HG02840 (cell line): ENCODE measurements at regions not wholly inside any gene's neighbourhood (a gene's known extent, or its start where the extent isn't known, plus 50 kb on each side); places are given as distances from the start of the nearest gene placed in this dataset.

Experiments
- ATAC-seq: cut with Tn5 transposase; IDR thresholded peaks from one replicate; pipeline ENCODE4 v1.9.1; 2021; ENCODE audit warnings: mild to moderate bottlenecking, moderate library complexity, moderate number of reproducible peaks; ENCODE audit not compliant: unreplicated experiment, low FRiP score

DNA sequence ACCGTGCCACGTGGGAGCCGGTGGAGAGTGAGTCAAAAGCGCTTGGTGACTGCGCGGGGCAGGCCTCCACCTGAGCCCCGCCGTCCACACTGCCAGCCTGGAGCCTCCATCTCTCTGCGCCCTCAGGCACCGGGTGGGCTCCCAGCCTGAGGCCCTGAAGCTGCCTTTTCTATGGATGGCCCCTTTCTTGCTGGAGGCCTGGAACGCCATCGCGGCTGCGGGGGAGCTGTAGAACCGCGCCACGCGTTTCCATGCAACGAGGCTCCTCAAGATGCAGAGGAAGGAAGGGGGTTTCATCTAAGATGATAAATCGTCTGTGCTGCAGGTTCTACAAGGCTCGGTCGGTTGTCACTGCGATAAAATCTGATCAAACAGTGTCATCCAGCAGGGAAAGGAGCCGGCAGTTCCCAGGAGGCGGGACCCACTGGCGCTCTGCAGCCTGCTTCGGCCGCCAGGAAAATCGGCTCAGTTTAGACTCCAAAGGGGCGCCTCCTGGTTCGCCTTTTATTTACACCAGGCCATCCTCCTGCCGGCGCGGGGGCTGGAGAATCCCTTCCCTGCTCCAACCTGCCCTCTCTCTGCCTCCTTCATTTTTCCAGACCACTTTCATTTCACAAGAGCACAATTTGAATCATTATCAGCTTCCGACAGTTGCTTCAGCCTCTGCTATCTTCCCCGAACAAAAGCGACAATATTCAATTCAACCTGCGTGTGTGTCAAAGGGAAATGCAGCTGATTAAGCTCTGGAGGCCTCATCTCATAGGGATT is 624.4 kb downstream of the BRD1 start:
- no peak for ATAC-seq

DNA sequence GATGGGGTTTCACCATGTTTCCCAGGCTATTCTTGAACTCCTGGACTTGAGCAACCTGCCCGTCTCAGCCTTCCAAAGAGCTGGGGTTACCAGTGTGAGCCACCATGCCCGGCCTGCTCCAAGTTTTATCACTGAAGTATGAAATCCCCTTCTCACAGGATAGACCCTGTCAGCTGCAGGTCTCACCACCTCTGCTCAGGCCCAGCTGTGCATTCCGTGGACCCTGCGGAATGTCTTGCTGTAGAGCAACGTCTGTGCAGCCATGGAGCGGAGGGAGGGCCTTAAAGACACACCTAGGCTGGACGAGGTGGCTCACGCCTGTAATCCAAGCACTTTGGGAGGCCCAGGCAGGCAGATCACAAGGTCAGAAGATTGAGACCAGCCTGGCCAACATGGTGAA is 625.4 kb downstream of the BRD1 start:
- ATAC-seq = no peak

DNA sequence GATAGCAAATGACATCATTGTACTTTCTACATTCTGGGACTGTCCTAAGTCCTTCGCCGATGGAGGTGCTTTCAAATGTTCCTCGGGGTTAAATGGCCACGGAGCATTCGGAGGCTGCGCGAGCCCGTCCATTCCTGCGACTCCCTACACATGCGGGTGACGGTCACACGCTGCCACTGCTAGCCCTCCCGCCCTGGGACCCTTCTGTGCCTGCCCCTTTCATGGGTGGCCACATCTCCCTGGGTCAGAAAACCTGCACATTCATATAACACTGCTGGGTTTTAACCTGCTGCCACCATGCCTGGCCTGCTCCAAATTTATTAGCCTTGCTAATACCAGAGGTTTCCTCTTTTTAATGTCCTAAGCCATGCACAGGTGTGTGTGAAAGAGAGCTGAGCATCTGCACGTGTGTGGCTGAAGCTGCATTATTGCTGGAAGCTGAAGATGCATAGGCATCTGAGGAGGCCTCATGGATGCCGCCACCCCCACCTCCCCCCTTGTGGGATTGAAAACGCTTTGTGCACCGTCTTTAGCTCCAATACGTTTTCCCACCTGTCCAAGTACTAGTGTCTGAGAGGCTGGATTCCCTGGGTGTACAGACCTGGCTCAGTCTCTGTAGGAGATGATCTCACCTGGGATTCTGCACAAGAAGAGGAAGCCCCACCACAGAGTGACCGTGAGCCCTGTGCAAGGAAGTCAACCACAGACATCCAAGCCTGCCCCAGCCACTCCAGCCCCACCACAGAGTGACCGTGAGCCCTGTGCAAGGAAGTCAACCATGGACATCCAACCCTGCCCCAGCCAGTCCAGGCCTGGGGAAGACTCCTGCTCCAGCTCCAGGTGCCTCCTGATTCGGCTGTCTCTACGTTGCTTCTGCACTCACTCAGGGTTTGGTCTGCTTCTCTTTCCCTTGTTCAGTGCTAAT is 626.4 kb downstream of the BRD1 start:
- ATAC-seq = no peak

- ATAC-seq = no peak
Measured at GRCh38 chr22:49199224-49199623, 628.4 kb downstream of the BRD1 start.

GRCh38 chr22:49198705-49199084 is 629.0 kb downstream of the BRD1 start:
- ATAC-seq = no peak

DNA sequence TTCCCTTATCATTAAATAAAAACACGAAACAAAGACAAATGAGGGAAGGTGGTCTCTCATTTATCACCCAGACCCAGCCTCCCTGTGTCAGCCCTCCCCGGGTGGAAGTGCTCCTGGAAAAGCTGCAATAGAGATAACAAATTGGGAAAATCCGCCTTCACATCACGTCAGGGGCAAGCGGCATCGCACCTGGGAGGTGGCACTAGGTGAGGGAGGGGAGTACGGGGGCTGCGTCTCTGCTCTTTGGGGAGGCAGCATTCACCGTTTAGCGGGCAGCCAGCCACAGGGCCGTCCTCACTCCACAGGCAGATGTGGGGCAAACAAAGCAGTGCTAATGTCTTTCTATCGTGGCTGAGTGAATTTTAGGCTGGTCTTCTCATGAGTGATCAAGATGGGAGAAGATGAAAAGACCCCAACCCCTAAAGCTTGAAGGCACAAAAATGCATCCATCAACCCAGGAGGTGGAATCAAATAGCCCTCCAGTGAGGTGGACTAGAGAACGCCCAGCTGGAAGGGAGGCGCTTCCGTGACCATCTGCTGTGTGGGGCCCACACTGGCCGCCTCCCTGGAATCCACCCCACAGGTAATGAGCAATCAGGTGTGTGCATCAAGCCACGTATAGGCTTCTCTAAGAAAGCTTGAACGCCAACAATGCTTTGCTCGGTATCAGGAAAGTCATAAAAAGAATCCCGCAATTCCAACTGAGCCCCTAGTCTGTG is 629.5 kb downstream of the BRD1 start:
- ATAC-seq = no peak

DNA sequence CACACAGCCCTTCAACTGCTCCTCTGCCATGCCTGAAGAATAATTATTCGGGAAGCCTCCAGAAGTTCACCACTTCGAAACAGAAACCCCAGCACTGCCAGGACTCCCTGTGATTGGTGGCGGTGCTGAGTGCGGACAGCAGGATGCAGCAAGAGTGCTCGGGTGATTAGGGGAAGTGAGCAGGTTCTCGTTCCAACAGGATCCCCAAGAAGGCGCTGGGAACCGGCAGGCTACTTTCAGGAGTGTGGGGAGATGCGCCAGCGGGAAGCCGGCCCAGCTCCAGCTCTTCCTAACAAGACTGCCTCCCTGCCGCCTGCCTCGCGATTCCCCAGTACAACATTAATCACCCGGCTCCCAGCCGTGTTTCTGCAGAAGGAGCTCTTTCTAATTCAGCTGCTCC is 630.2 kb downstream of the BRD1 start:
- ATAC-seq = no peak

DNA sequence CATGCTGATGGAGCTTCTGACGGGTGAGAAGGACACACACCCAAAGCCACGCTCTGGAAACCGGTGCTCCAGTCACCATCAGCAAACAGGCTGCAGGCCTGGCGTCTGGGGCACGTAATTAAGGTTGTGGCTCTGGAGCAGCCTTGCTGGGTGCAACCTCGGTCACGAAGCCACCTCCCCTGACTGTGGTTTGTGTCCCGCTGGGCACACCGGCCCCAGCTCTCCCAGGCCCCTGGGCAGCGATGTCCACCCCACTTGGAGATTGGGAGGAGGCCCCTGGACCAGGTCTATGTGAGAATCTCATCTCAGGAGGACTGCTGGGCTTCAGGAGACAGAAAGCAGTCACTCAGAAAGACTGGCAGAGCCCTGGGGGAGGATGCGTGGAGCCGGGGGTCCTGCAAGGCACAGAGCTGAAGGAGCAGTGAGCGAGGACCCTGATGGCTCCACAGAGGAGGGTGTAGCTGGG is 631.6 kb downstream of the BRD1 start:
- no peak for ATAC-seq

- ATAC-seq = no peak
Measured at GRCh38 chr22:49195636-49196035, 632.0 kb downstream of the BRD1 start.

DNA sequence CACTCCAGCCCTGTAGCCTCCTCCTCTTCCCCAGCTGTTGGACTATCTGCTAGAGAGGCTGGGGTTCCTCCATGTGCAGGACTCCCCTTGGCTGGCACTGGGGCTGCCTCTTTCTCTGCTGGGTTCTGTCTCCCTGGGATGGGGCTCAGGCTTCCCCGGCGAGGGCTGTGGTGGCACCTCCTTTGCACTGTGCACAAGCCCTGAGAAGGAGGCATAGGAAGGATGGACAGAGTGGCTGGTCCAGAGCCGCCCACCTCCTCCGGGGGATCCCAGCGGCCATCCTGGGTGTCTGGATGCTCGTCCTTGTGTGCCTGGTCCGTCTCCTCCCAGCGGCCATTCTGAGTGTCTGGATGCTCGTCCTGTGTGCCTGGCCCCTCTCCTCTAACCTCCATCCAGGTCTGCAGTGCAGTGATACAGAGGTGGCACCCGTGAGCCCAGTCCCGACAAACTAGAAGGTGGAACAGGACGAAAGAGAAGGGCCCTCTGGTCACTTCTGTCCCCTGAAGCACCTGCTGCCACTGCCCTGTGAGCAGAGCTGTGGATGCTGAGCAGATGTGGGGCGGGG is 633.7 kb downstream of the BRD1 start:
- no peak for ATAC-seq

- no peak for ATAC-seq
Measured at GRCh38 chr22:49193348-49193747, 634.3 kb downstream of the BRD1 start.

DNA sequence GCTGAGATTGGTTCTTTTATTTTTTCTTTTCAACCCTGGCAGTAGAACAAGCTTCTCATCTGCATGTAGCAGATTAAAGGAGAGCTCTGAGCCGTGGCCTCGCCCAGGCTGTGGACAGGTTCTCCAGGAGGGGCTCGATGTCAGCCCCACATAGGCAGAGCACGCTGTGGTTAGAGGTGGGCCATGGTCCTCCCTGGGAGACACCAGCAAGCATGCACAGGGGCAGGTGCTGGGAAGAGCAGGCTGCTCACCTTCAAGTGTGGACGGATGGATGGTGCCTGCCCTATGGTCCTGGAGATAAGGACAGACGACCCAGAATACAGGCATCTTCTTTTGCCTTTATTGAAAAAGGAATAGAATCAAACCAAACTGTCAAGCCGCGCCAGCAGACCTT is 634.8 kb downstream of the BRD1 start:
- no peak for ATAC-seq

GRCh38 chr22:49192180-49192856 is 635.4 kb downstream of the BRD1 start:
- ATAC-seq = no peak

- ATAC-seq = no peak
Measured at GRCh38 chr22:49191506-49191980, 636.1 kb downstream of the BRD1 start.

DNA sequence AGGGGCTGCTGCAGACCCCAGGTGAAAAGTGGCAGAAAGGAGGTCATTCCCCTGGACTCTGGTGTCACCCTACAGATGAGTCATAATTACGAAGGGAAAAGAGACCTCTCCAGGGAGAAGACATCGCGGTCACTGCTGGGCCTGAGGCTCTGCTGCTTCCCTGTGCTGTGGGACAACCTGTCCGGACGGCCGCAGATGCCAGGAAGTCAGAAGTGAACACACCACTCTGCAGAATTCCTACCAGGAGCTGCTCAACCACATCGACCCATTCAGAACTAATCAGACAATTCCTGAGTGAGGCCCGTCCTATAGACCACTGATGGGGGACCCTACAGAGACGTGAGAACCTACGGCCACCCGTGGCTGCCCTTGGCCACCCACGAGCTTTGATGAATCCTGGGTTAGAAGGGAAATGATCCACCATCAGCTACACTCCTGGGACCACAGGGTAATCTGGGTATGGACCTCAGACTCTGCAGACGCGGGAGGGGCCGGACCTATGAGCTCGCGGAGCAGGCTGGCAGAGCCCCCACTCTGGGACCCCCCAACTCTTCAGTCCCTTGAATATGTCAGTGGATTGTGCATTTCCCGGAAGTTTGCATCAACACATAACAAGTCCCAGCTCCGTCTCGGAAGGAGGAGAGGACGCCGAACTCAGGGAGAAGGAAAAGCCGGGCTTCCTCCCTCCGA is 636.7 kb downstream of the BRD1 start:
- no peak for ATAC-seq

DNA sequence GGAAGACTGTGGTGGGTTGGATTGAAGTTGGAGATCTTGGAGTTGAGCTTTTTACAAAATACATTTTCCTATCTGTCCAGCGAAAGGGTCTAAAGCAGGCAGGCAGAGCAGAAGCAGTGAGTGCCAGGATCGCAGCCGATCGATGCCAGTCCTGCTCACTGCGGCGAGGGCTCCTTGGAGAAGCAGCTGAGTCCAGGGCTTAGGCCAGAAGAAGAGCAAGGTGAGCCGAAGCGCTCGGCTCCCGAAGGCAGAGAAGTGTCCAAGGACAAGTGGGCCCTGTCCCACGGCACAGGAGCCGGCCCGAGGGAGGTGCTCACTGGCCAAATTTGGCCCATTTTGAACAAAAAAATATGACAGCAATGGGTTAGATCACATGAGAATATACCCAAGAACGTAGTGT is 637.8 kb downstream of the BRD1 start:
- ATAC-seq = no peak

GRCh38 chr22:49188591-49188990 is 639.1 kb downstream of the BRD1 start:
- no peak for ATAC-seq

DNA sequence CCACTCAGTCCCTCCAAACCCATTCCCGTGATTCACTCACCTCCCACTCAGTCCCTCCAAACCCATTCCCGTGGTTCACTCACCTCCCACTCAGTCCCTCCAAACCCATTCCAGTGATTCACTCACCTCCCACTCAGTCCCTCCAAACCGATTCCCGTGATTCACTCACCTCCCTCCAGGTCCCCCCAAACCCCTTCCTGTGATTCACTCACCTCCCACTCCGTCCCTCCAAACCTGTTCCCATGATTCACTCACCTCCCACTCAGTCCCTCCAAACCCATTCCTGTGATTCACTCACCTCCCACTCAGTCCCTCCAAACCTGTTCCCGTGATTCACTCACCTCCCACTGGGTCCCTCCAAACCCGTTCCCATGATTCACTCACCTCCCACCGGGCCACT is 639.6 kb downstream of the BRD1 start:
- no peak for ATAC-seq

DNA sequence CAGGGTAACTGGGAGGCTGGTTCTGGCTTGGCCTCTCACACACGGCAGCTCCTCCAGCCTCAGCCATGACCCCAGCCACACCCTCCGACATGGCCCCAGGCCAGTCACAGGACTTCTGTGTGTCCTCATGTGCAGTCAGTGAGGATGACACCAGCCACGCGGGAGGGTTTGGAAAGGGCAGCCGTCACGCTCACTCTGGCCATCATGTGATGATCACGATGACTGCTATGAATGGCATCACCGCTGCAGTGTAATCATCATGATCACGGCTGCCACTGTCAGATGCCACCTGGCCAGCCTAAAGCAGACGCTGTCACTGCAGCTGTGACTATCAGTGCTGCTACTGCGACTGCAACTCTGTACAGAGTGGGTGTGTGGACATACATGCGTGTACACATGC is 640.9 kb downstream of the BRD1 start:
- no peak for ATAC-seq
